Osteoblast (primary cell): ENCODE measurements at regions not wholly inside any gene's neighbourhood (a gene's known extent, or its start where the extent isn't known, plus 50 kb on each side); places are given as distances from the start of the nearest gene placed in this dataset.

Source experiments
- DNase-seq: peaks from one replicate; pipeline ENCODE4 v3.0.0; 2011; ENCODE audit warnings: low spot score, mixed read lengths; ENCODE audit not compliant: insufficient read length; ENCODE audit errors: missing footprints
- H2AFZ ChIP-seq: 2 replicates; pipeline ENCODE4 v1.6.0; 2011; ENCODE audit warnings: mild to moderate bottlenecking, low read length
- H3K27ac ChIP-seq: 2 replicates; pipeline ENCODE4 v1.5.1; 2011; ENCODE audit warnings: mild to moderate bottlenecking, low read depth, low read length, moderate library complexity
- H3K27me3 ChIP-seq: 2 replicates; pipeline ENCODE4 v1.6.0; 2012; ENCODE audit warnings: mild to moderate bottlenecking, control low read depth, inconsistent platforms, low read length, moderate library complexity; ENCODE audit not compliant: insufficient read depth
- H3K36me3 ChIP-seq: 2 replicates; pipeline ENCODE4 v1.5.1; 2011; ENCODE audit warnings: mild to moderate bottlenecking, low read length, control low read depth, moderate library complexity; ENCODE audit not compliant: insufficient read depth
- H3K4me1 ChIP-seq: 2 replicates; pipeline ENCODE4 v1.5.1; 2011; ENCODE audit warnings: mild to moderate bottlenecking, low read length, control low read depth, moderate library complexity; ENCODE audit not compliant: insufficient read depth
- H3K4me2 ChIP-seq: 2 replicates; pipeline ENCODE4 v1.6.0; 2011; ENCODE audit warnings: mild to moderate bottlenecking, low read length; ENCODE audit not compliant: insufficient read depth
- H3K4me3 ChIP-seq: fragments of 200-600 bp; sonication (generic); 3 replicates; pipeline ENCODE4 v1.5.1; 2012; ENCODE audit warnings: mild to moderate bottlenecking, low read length, inconsistent platforms; ENCODE audit not compliant: insufficient read depth
- H3K79me2 ChIP-seq: 2 replicates; pipeline ENCODE4 v1.6.0; 2012; ENCODE audit warnings: mild to moderate bottlenecking, low read length, control low read depth, inconsistent platforms; ENCODE audit not compliant: insufficient read depth
- H3K9me3 ChIP-seq: 2 replicates; pipeline ENCODE4 v1.5.1; 2011; ENCODE audit warnings: low read depth, low read length, control low read depth
- H4K20me1 ChIP-seq: 2 replicates; pipeline ENCODE4 v1.6.0; 2012; ENCODE audit warnings: mild to moderate bottlenecking, low read length, control low read depth; ENCODE audit not compliant: insufficient read depth
- CTCF ChIP-seq: IDR thresholded peaks from 2 replicates; pipeline ENCODE4 v1.5.1; 2011; ENCODE audit warnings: mild to moderate bottlenecking, low read depth, low read length, moderate library complexity; ENCODE audit errors: extremely low read depth

GRCh38 chr15:81907521-81907920, 138.3 kb downstream of the MEX3B start:
- Histone ChIP-seq H2AFZ (no peak overlapping the region), H3K27me3 (peaks cover 3% of the 10 kb centered on the region)

DNA sequence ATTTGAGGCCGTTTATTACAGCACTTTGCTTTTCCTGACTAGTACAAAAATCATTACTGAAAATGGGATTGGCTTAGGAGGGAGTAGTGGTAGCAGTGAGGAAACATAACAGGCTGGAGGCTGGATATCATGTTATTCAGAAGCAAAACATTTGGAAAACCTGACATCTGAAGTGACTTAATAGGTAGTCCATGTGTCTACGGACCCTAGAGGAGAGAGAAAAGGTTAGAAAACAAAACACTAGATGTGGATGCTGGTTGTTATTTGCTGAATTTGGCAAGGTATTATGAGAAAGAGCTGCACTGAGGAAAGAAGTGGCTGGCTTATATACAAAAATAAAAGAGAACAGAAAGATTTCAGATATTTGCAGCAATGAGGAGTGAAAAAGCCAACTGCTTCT, 139.9 kb downstream of the MEX3B start:
- H3K27ac ChIP-seq: no peak overlapping the region
- no peak for DNase-seq
- H2AFZ ChIP-seq: no peak overlapping the region
- no peak overlapping the region for H3K4me2 ChIP-seq
- no peaks in the 10 kb centered on the region for H3K4me1 ChIP-seq
- TF ChIP-seq CTCF: no peak
- H3K4me3 ChIP-seq: no peak overlapping the region
- H3K79me2 ChIP-seq: no peaks in the 10 kb centered on the region
- H3K27me3 ChIP-seq: peaks cover 3% of the 10 kb centered on the region
- H3K9me3 ChIP-seq: no peaks in the 10 kb centered on the region
- no peaks in the 10 kb centered on the region for H3K36me3 ChIP-seq
- no peaks in the 10 kb centered on the region for H4K20me1 ChIP-seq

More at GRCh38 chr15:81907521-81907920, 138.3 kb downstream of the MEX3B start:
- no peak overlapping the region for H3K4me3 ChIP-seq
- no peaks in the 10 kb centered on the region for H3K79me2 ChIP-seq
- no peaks in the 10 kb centered on the region for H4K20me1 ChIP-seq
- no peaks in the 10 kb centered on the region for H3K4me1 ChIP-seq
- H3K36me3 ChIP-seq: no peaks in the 10 kb centered on the region
- TF ChIP-seq CTCF: no peak
- no peak overlapping the region for H3K27ac ChIP-seq
- no peak for DNase-seq
- H3K4me2 ChIP-seq: no peak overlapping the region
- no peaks in the 10 kb centered on the region for H3K9me3 ChIP-seq

GRCh38 chr15:81901319-81901718, 144.5 kb downstream of the MEX3B start:
- H3K27ac ChIP-seq: no peak overlapping the region
- no peaks in the 10 kb centered on the region for H3K9me3 ChIP-seq
- DNase-seq: no peak
- H3K4me3 ChIP-seq: no peak overlapping the region
- no peaks in the 10 kb centered on the region for H3K36me3 ChIP-seq
- no peaks in the 10 kb centered on the region for H3K79me2 ChIP-seq
- no peak overlapping the region for H3K4me2 ChIP-seq
- TF ChIP-seq CTCF: no peak
- no peaks in the 10 kb centered on the region for H3K27me3 ChIP-seq
- no peaks in the 10 kb centered on the region for H4K20me1 ChIP-seq
- no peak overlapping the region for H2AFZ ChIP-seq
- peaks cover 13% of the 10 kb centered on the region for H3K4me1 ChIP-seq

GRCh38 chr15:81899730-81900129, 146.1 kb downstream of the MEX3B start:
- Histone ChIP-seq H2AFZ (no peak overlapping the region), H3K79me2 (no peaks in the 10 kb centered on the region), H3K9me3 (no peaks in the 10 kb centered on the region), H3K36me3 (no peaks in the 10 kb centered on the region), H4K20me1 (no peaks in the 10 kb centered on the region), H3K4me1 (peaks cover 16% of the 10 kb centered on the region), H3K4me3 (no peak overlapping the region), H3K27ac (no peak overlapping the region), H3K4me2 (no peak overlapping the region), H3K27me3 (no peaks in the 10 kb centered on the region)
- DNase-seq: no peak
- no peak for TF ChIP-seq CTCF
